Lung (tissue), 11 donors: ENCODE measurements at regions not wholly inside any gene's neighbourhood (a gene's known extent, or its start where the extent isn't known, plus 50 kb on each side); places are given as distances from the start of the nearest gene placed in this dataset.

Experiments
- ATAC-seq: fragments of 200-7000 bp; cut with Tn5 transposase; one replicate; pipeline ENCODE4 v1.9.1; 2020; ENCODE audit warnings: moderate number of reproducible peaks; ENCODE audit not compliant: insufficient read depth, low FRiP score
- DNase-seq, 3 donors: peaks; one replicate each; pipeline ENCODE4 v3.0.0-alpha.2; 2013 to 2017
- H3K27ac ChIP-seq, 2 donors: one replicate each; pipeline ENCODE4 v1.5.1; 2013; ENCODE audit warnings: mild to moderate bottlenecking in 2 of 2, moderate library complexity in 2 of 2, control low read depth in 1 of 2, inconsistent platforms in 1 of 2, low read depth in 1 of 2, low read length in 1 of 2
- H3K27me3 ChIP-seq, 3 donors: one replicate each; pipeline ENCODE4 v1.5.1; 2013; ENCODE audit warnings: low read length in 2 of 3; ENCODE audit not compliant: control insufficient read depth in 3 of 3, insufficient read depth in 3 of 3
- H3K36me3 ChIP-seq, 4 donors: one replicate each; pipeline ENCODE4 v1.5.1; 2013; ENCODE audit warnings: low read length in 4 of 4, mild to moderate bottlenecking in 1 of 4, moderate library complexity in 1 of 4; ENCODE audit not compliant: control insufficient read depth in 4 of 4, insufficient read depth in 4 of 4
- H3K4me1 ChIP-seq, 5 donors: one replicate each; pipeline ENCODE4 v1.5.1; 2013; ENCODE audit warnings: low read length in 5 of 5, mild to moderate bottlenecking in 2 of 5, moderate library complexity in 1 of 5; ENCODE audit not compliant: control insufficient read depth in 5 of 5, insufficient read depth in 5 of 5
- H3K4me3 ChIP-seq: one replicate; pipeline ENCODE4 v1.5.1; 2013; ENCODE audit warnings: mild to moderate bottlenecking, control low read depth, moderate library complexity
- H3K9ac ChIP-seq, 2 donors: one replicate each; pipeline ENCODE4 v1.5.1; 2013; ENCODE audit warnings: low read length in 2 of 2, control low read depth in 1 of 2; ENCODE audit not compliant: insufficient read depth in 1 of 2
- H3K9me3 ChIP-seq, 4 donors: one replicate each; pipeline ENCODE4 v1.5.1; 2013; ENCODE audit warnings: low read length in 3 of 4, mild to moderate bottlenecking in 1 of 4, moderate library complexity in 1 of 4; ENCODE audit not compliant: control insufficient read depth in 4 of 4, insufficient read depth in 3 of 4
- WGBS, 2 donors: extraction: QIAGEN DNeasy Blood & Tissue Kit; methylation state at CpG; one replicate each; pipeline ENCODE4 v1.1.7; 2013; 5-methylcytosine and 5-hydroxymethylcytosine counted together
- TF ChIP-seq, protein P1 (sequence below): IDR thresholded peaks from 2 replicates; pipeline ENCODE4 v1.5.1; 2012; ENCODE audit warnings: mild to moderate bottlenecking; ENCODE audit errors: control extremely low read depth, extremely low read depth
- donor health status: control.
- donor health status: control.
- donor health status: Bipolar disorder and iron deficiency.
- donor health status: healthy.
- donor health status: DM: yes; HTN: yes; CAD: no.

DNA sequence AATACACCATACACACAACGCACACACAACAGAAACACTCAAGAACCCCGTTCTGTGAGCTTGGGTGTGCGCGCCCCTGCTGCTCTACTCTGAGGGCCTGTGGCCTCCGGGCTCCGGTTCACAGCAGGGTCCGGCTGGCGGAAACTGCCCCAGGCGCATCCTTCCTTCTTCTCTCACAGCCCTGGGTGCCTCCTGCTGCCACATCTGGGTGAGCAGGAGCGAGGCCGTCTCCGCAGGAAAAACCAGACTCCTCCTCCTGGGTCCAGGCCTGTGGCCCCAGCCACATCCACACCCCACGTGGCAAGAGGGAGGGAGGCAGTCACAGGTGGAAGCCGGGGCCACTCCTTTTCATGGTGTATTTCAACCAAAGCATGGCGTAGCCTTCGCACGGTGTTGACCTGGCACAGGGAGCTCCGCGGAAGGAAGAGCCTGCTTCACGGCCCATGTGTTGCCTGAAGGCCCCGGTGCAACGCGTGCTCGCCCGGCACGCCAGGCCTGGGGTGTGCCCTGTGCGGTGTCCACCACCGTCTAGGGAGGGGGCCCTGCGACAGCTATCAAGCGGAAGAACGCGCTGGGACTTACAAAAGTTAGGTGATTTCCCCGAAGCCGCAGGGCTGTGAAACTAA, 1502.7 kb downstream of the TBC1D22A start:
- Histone ChIP-seq H3K27ac (no peak overlapping the region), H3K36me3 (no peaks in the 10 kb centered on the region), H3K9ac (no peak overlapping the region), H3K9me3 (no peaks in the 10 kb centered on the region), H3K27me3 (peaks cover 0 to 19% (median 2%) of the 10 kb centered on the region in 3 donors), H3K4me3 (no peak overlapping the region), H3K4me1 (no peaks in the 10 kb centered on the region)
- ATAC-seq (no peak), DNase-seq (no peak)
- TF ChIP-seq, protein P1, sequence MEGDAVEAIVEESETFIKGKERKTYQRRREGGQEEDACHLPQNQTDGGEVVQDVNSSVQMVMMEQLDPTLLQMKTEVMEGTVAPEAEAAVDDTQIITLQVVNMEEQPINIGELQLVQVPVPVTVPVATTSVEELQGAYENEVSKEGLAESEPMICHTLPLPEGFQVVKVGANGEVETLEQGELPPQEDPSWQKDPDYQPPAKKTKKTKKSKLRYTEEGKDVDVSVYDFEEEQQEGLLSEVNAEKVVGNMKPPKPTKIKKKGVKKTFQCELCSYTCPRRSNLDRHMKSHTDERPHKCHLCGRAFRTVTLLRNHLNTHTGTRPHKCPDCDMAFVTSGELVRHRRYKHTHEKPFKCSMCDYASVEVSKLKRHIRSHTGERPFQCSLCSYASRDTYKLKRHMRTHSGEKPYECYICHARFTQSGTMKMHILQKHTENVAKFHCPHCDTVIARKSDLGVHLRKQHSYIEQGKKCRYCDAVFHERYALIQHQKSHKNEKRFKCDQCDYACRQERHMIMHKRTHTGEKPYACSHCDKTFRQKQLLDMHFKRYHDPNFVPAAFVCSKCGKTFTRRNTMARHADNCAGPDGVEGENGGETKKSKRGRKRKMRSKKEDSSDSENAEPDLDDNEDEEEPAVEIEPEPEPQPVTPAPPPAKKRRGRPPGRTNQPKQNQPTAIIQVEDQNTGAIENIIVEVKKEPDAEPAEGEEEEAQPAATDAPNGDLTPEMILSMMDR: no peak
- WGBS, 2 donors: 93% methylated on average over 34 of the region's 34 CpGs

DNA sequence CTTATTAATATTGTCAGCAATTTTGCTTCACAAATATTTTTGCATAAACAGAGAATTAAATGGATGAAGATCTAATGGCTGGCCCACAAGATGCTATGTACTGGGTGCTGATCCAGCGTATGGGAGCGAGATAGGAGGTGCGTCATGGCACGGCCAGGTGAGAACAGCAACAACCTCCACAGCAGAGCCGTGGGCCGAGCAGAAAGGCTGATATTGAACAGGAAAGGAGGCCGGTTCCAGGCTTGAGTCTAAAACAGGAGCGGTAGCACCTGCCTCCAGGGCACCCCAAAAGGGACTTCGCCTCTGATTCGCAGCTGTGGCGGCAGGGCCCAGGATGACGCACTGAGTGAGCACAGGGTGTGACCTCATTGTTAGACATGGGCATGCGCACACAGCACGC, 1502.1 kb downstream of the TBC1D22A start:
- peaks cover 0 to 19% (median 2%) of the 10 kb centered on the region in 3 donors for H3K27me3 ChIP-seq
- no peak for ATAC-seq
- 93 to 95% methylated on average over 14 of the region's 14 CpGs for WGBS, 2 donors
- H3K4me3 ChIP-seq: no peak overlapping the region
- no peak overlapping the region for H3K27ac ChIP-seq
- H3K9me3 ChIP-seq: no peaks in the 10 kb centered on the region
- no peak overlapping the region for H3K9ac ChIP-seq
- H3K4me1 ChIP-seq: no peaks in the 10 kb centered on the region
- H3K36me3 ChIP-seq: no peaks in the 10 kb centered on the region
- DNase-seq: no peak
- TF ChIP-seq, protein P1: no peak

DNA sequence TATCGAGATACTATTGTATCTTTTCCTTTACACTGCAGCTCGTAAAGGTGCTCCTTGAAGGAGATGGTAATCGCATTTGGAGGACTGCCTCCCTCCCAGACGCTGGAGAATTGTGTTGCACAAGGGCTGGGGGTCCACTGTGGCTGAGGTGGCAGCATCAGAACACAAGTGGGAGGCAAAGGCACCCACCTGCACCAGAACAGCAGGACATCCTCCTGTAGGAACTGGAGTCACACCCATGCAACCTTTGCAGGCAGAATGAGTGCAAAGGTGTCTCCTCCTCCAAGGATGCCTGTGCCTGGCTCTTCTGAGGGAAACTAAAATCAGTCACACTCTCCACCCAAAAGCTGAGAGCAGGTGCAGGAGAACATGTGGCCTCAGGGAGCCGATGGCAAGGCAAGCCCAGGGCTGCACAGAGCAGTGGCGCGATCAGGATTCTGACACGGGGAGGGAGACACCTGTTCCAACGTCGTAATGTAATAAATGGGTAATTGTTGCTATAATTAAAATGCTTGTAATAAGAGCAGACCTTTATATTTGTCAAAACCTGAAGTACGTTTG, 1501.4 kb downstream of the TBC1D22A start:
- WGBS, 2 donors: 80 to 93% methylated on average over 11 of the region's 11 CpGs
- Histone ChIP-seq H3K9me3 (no peaks in the 10 kb centered on the region), H3K4me1 (peaks cover 0 to 4% (median 0%) of the 10 kb centered on the region in 5 donors), H3K27me3 (peaks cover 0 to 18% (median 2%) of the 10 kb centered on the region in 3 donors), H3K36me3 (no peaks in the 10 kb centered on the region), H3K9ac (no peak overlapping the region), H3K4me3 (no peak overlapping the region), H3K27ac (no peak overlapping the region)
- TF ChIP-seq, protein P1: no peak
- DNase-seq: no peak
- ATAC-seq: no peak

DNA sequence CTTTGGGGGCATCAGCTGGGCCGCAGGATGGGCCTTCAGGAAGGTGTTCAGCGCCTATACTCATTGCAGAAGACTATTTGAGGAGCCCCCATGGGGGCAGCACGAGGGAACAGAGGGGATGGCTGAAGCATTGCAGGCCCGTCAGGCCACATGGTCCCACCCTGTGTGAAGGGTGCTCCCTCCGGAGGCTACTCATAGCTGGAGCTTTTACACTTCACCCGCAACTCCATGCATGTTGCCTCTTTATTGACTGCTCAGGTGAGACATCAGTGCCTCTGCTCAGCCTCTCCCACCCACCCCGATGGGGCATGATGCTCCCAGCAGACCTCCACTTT, 1500.9 kb downstream of the TBC1D22A start:
- Histone ChIP-seq H3K4me3 (no peak overlapping the region), H3K9me3 (no peaks in the 10 kb centered on the region), H3K4me1 (peaks cover 0 to 9% (median 0%) of the 10 kb centered on the region in 5 donors), H3K27me3 (peaks cover 0 to 15% (median 2%) of the 10 kb centered on the region in 3 donors), H3K9ac (no peak overlapping the region), H3K36me3 (no peaks in the 10 kb centered on the region), H3K27ac (no peak overlapping the region)
- TF ChIP-seq, protein P1: no peak
- ATAC-seq (no peak), DNase-seq (no peak)
- 76 to 77% methylated on average over 7 of the region's 7 CpGs for WGBS, 2 donors
